G401.6 (cell line): ENCODE measurements at regions not wholly inside any gene's neighbourhood (a gene's known extent, or its start where the extent isn't known, plus 50 kb on each side); places are given as distances from the start of the nearest gene placed in this dataset.
"Not testable (repeated sequence)": the region's sequence is repeated elsewhere in the genome, so short reads cannot be mapped to it uniquely, and the experiment has no call there.

Experiments
- FAIRE-seq: peaks from 2 replicates; lab custom pipeline; 2012; peaks lifted over from hg19 to GRCh38; lab: Jason Lieb, UNC

GRCh38 chr10:57336341-57336740 is 931.4 kb downstream of the IPMK start:
- no peak for FAIRE-seq

- no peak for FAIRE-seq
Observed at GRCh38 chr10:57334523-57334922, 933.2 kb downstream of the IPMK start.

- FAIRE-seq: no peak
Observed at GRCh38 chr10:57333880-57334279, 933.8 kb downstream of the IPMK start.

GRCh38 chr10:57321400-57321854 is 946.3 kb downstream of the IPMK start:
- not testable (repeated sequence) for FAIRE-seq

- FAIRE-seq: no peak
Observed at GRCh38 chr10:57320416-57320815, 947.3 kb downstream of the IPMK start.

GRCh38 chr10:57314046-57314445 is 953.0 kb upstream of the ZWINT start:
- no peak for FAIRE-seq

GRCh38 chr10:57303566-57303965 is 942.5 kb upstream of the ZWINT start:
- FAIRE-seq: no peak

GRCh38 chr10:57300718-57301117 is 939.7 kb upstream of the ZWINT start:
- FAIRE-seq: no peak

GRCh38 chr10:57294698-57295097 is 933.6 kb upstream of the ZWINT start:
- FAIRE-seq: no peak

- FAIRE-seq: no peak
Observed at GRCh38 chr10:57288754-57289153, 927.7 kb upstream of the ZWINT start.

- no peak for FAIRE-seq
Observed at GRCh38 chr10:57262892-57263291, 901.8 kb upstream of the ZWINT start.

GRCh38 chr10:57260175-57260574 is 899.1 kb upstream of the ZWINT start:
- FAIRE-seq: no peak

- no peak for FAIRE-seq
Observed at GRCh38 chr10:57249615-57250281, 888.7 kb upstream of the ZWINT start.

- no peak for FAIRE-seq
Observed at GRCh38 chr10:57247271-57247670, 886.2 kb upstream of the ZWINT start.

- FAIRE-seq: no peak
Observed at GRCh38 chr10:57225920-57226319, 864.9 kb upstream of the ZWINT start.

GRCh38 chr10:57224811-57225210 is 863.8 kb upstream of the ZWINT start:
- no peak for FAIRE-seq

GRCh38 chr10:57222603-57223002 is 861.5 kb upstream of the ZWINT start:
- no peak for FAIRE-seq

GRCh38 chr10:57222129-57222528 is 861.1 kb upstream of the ZWINT start:
- no peak for FAIRE-seq

- FAIRE-seq: no peak
Observed at GRCh38 chr10:57221674-57222073, 860.6 kb upstream of the ZWINT start.

- FAIRE-seq: no peak
Observed at GRCh38 chr10:57218382-57218781, 857.3 kb upstream of the ZWINT start.

- no peak for FAIRE-seq
Observed at GRCh38 chr10:57202356-57202755, 841.3 kb upstream of the ZWINT start.

- no peak for FAIRE-seq
Observed at GRCh38 chr10:57188846-57189245, 827.8 kb upstream of the ZWINT start.

- no peak for FAIRE-seq
Observed at GRCh38 chr10:57186201-57186600, 825.1 kb upstream of the ZWINT start.

- no peak for FAIRE-seq
Observed at GRCh38 chr10:57169597-57169996, 808.5 kb upstream of the ZWINT start.
